ENCODE measurements at regions not wholly inside any gene's neighbourhood (a gene's known extent, or its start where the extent isn't known, plus 50 kb on each side); places are given as distances from the start of the nearest gene placed in this dataset.

DNA sequence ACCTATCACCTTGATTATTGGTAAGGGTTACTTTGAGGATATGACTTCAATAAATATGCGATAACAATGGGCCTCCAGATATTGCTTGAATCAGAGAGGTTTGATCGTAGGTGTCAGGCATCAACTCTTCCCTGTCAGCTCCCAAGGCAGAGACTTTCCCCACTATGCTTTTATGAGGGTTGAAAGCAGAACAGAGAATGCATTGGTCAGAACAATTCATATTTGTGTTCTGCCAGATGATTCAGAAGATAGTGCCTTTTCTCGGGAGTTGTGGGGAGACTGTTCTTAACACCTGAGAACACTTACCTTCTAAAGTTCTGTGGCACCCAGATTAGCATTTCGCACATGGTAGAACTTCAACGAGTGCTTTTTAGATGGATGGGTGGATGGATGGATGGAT lies 386.3 kb upstream of the CADM1 start (continued):
- TF ChIP-seq TBX3 (IDR thresholded peaks at IDR 0.05; ENCODE audit: borderline replicate concordance) (no peak), ZNF30 (CRISPR knock-in tag; IDR thresholded peaks at IDR 0.05) (no peak), IRF2 (CRISPR knock-in tag; IDR thresholded peaks at IDR 0.05) (no peak), TBL1XR1 (IDR thresholded peaks at IDR 0.05; ENCODE audit: borderline replicate concordance, low read length, partially characterized antibody) (no peak), ZSCAN21 (CRISPR knock-in tag; IDR thresholded peaks at IDR 0.05; ENCODE audit: borderline replicate concordance) (no peak), ZNF383 (CRISPR knock-in tag; IDR thresholded peaks at IDR 0.05; ENCODE audit: borderline replicate concordance) (no peak), SALL1 (CRISPR knock-in tag; IDR thresholded peaks at IDR 0.05) (no peak), NRL (CRISPR knock-in tag; IDR thresholded peaks at IDR 0.05; ENCODE audit: borderline replicate concordance) (no peak), ZNF792 (CRISPR knock-in tag; IDR thresholded peaks at IDR 0.05) (no peak)
- TF ChIP-seq, protein P1, sequence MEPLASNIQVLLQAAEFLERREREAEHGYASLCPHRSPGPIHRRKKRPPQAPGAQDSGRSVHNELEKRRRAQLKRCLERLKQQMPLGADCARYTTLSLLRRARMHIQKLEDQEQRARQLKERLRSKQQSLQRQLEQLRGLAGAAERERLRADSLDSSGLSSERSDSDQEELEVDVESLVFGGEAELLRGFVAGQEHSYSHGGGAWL (CRISPR knock-in tag; IDR thresholded peaks at IDR 0.05): no peak
- TF ChIP-seq, protein P2, sequence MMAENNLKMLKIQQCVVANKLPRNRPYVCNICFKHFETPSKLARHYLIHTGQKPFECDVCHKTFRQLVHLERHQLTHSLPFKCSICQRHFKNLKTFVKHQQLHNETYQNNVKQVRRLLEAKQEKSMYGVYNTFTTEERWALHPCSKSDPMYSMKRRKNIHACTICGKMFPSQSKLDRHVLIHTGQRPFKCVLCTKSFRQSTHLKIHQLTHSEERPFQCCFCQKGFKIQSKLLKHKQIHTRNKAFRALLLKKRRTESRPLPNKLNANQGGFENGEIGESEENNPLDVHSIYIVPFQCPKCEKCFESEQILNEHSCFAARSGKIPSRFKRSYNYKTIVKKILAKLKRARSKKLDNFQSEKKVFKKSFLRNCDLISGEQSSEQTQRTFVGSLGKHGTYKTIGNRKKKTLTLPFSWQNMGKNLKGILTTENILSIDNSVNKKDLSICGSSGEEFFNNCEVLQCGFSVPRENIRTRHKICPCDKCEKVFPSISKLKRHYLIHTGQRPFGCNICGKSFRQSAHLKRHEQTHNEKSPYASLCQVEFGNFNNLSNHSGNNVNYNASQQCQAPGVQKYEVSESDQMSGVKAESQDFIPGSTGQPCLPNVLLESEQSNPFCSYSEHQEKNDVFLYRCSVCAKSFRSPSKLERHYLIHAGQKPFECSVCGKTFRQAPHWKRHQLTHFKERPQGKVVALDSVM (CRISPR knock-in tag; IDR thresholded peaks at IDR 0.05): no peak

DNA sequence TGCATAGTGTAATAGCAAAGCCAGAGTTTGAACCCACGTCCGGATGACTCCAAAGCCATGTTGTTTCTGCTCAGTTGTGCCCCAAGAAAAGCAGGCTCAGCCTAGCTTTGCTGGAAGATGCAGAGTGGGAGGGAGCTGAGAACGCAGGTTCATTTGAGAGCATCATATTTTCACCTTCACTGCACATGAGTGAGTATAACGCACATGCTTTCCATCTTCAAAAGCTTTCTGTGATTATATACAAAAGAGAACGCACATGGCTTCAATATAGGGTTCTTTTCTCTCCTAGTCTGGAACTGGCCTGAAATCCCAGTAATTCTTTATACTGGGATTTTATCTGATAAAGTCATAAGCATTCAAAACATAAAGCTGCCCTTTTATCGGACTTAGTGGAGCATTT lies 385.5 kb upstream of the CADM1 start:
- Histone ChIP-seq H3K4me1 (ENCODE audit: insufficient read depth, low read length) (no peaks in the 10 kb centered on the region), H3K27ac (ENCODE audit: extremely low read length, insufficient read depth, low read length) (no peak overlapping the region), H2AFZ (ENCODE audit: low read length) (no peak overlapping the region), H3K27me3 (ENCODE audit: control insufficient read depth in 1 of 2, insufficient read depth in 2 of 2, low read length in 2 of 2) (peaks cover 0 to 28% of the 10 kb centered on the region in 2 experiments; a peak in 3 of 5 replicates), H3K4me2 (ENCODE audit: low read depth, low read length) (no peak overlapping the region), H3K9ac (ENCODE audit: insufficient read depth, low read depth, low read length) (no peak overlapping the region), H3K4me3 (replicated peaks in 1 of 3; ENCODE audit: insufficient read depth in 1 of 3, low read depth in 2 of 3, low read length in 3 of 3) (no peak overlapping the region), H3K79me2 (ENCODE audit: insufficient read depth, low read length) (no peaks in the 10 kb centered on the region), H3K36me3 (replicated peaks in 1 of 2; ENCODE audit: control insufficient read depth in 1 of 2, insufficient read depth in 2 of 2, low read length in 2 of 2) (no peaks in the 10 kb centered on the region), H4K20me1 (ENCODE audit: insufficient read depth, low read length) (no peaks in the 10 kb centered on the region), H3K9me3 (ENCODE audit: low read length) (no peaks in the 10 kb centered on the region)
- DNase-seq (ENCODE audit: low spot score) (no peak), ATAC-seq (no peak), FAIRE-seq (no peak)
- intact Hi-C loops (cut with micrococcal nuclease; ENCODE audit: unreplicated experiment) (no loop called here), in situ Hi-C loops (cut with HindIII; ENCODE audit: extremely low pct_ligation_motif_present, low pct_unique_long_range_greater_than_20kb) (no loop called here)
- POLR2A ChIA-PET: no interaction called here
- WGBS (ENCODE audit: low lambda C conversion rate): 14% methylated on average over 6 of the region's 6 CpGs
- no TSS peak for BruUV-seq (replicated peaks)
- CTCF ChIA-PET (ENCODE audit: low intra/inter-chr PET ratio, low total read pairs): no interaction called here
- TF ChIP-seq, protein P3, sequence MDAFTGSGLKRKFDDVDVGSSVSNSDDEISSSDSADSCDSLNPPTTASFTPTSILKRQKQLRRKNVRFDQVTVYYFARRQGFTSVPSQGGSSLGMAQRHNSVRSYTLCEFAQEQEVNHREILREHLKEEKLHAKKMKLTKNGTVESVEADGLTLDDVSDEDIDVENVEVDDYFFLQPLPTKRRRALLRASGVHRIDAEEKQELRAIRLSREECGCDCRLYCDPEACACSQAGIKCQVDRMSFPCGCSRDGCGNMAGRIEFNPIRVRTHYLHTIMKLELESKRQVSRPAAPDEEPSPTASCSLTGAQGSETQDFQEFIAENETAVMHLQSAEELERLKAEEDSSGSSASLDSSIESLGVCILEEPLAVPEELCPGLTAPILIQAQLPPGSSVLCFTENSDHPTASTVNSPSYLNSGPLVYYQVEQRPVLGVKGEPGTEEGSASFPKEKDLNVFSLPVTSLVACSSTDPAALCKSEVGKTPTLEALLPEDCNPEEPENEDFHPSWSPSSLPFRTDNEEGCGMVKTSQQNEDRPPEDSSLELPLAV (CRISPR knock-in tag; conservative IDR thresholded peaks at IDR 0.05; ENCODE audit: low read depth): no peak
- TF ChIP-seq SUZ12 (IDR thresholded peaks at IDR 0.05; ENCODE audit: low read depth, low read length) (no peak), MTF1 (CRISPR knock-in tag; IDR thresholded peaks at IDR 0.05) (no peak)
- TF ChIP-seq, protein P4, sequence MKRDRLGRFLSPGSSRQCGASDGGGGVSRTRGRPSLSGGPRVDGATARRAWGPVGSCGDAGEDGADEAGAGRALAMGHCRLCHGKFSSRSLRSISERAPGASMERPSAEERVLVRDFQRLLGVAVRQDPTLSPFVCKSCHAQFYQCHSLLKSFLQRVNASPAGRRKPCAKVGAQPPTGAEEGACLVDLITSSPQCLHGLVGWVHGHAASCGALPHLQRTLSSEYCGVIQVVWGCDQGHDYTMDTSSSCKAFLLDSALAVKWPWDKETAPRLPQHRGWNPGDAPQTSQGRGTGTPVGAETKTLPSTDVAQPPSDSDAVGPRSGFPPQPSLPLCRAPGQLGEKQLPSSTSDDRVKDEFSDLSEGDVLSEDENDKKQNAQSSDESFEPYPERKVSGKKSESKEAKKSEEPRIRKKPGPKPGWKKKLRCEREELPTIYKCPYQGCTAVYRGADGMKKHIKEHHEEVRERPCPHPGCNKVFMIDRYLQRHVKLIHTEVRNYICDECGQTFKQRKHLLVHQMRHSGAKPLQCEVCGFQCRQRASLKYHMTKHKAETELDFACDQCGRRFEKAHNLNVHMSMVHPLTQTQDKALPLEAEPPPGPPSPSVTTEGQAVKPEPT (CRISPR knock-in tag; IDR thresholded peaks at IDR 0.05; ENCODE audit: low read depth): no peak

Measured in HepG2 (cell line).